ENCODE measurements at regions not wholly inside any gene's neighbourhood (a gene's known extent, or its start where the extent isn't known, plus 50 kb on each side); places are given as distances from the start of the nearest gene placed in this dataset.

DNA sequence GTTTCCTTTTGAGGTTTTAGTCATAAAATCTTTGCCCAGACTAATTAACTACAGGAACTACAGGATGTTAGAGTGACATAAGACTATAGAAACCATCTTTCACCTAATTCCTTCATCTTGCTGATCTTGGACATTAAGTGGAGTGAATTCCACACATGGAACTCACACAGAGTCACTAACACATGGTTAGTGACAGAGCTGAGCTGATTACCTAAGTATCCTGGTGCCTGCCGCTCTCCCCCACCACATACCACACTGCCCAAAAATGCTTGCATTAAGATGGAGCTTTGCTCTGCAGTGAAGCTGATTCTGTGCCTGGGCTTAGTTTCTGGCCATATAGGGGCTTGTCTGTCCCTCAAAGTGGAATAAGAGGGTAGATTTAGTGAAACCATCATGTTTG lies 332.9 kb upstream of the NT5C1B start:
- DNase-seq = no peak

DNA sequence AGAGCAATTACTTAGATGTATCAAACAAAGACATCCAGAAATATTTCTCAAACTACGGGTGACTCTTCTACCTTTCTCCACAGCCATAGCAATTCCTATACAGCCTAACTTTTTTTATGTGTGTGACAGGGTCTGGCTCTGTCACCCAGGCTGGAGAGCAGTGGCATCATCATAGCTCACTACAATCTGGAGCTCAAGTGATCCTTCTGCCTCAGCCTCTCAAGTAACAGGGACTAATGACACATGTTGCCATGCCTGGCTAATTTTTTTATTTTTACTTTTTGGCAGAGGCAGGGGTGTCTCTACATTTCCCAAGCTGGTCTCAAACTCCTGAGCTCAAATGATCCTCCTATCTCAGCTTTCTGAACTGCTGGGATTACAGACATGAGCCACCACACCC lies 328.9 kb upstream of the NT5C1B start:
- DNase-seq = no peak

DNA sequence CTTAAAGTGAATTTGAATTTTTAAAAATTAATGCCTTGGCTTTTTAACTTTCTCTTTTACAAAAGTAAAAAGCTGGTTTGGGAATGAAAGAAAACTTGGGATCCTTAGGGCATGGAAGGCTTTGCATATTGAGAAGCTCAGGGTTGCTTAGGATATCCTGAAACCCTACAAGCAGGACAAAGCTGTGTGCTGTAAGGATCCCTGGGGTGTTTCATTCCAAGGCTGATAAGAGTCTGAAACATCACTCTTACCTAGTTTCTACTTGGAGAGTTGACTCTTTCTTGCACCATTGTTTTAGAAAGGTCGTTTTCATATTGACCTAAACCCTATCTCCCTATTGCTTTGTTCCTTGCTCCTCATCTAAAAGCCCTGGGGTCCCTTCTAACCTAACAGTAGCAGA lies 325.9 kb upstream of the NT5C1B start:
- DNase-seq = no peak

DNA sequence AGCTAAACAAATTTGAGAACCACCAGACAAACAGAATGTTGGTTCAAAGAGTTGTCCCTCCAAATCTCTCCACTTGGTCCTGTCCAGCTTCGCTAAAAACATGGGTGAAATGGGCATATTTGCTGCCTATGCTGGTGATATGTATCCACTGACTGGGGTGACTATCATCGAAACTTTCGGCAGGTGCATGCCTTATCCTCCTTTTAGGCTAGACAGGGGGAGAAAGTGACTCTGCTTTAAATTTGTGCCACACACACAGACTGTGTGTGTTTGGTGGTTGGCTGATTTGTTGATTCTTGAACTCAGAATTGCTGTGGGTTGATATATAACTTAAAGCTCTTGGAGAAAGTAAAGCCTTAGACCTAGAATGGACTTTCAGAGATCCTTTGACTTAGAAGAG lies 324.1 kb upstream of the NT5C1B start:
- no peak for DNase-seq

DNA sequence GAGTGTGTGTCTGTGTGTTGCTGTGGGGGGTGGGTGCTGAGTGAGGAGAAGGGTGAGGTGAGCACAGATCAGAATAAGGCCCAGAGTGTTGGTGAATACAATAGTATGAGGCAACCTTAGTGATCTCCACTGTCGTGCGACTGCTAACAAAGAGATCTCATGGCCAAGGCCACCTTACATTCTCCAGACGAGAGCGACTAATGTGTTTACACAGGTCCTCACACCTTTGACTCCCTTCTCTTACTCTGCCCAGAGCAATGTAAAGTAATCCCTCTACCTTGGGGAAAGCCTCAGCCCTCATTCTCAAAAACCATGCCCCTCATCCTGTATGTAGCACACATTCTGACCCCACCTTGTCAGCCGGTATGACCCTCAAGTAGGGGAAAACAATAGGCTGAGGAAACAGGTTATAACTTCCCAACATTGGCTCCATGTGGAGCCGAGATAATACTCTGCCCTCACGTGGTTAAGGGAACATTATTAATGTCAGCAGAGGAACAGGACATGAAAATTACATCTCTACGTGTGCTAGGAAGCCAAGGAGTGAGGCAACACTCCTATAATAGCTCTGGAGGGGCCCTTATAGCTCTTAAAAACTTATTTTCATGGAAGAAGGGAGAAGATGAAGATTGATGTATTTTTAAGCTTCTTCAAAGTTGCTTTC lies 323.0 kb upstream of the NT5C1B start:
- DNase-seq = no peak

DNA sequence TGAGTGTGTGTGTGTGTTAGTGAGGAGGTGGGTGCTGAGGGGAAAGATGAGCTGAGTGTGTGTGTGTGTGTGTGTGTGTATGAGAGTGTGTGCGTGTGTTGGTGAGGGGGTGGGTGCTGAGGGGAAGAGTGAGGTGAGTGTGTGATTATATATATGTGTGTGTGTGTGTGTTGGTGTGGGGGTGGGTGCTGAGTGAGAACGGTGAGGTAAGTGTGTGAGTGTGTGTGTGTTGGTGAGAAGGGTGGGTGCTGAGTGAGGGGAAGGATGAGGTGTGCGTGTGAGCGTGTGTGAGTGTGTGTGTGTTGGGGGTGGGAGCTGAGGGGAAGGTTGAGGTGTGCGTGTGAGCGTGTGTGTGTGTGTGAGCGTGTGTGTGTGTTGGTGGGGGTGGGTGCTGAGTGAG lies 322.0 kb upstream of the NT5C1B start:
- no peak for DNase-seq

DNA sequence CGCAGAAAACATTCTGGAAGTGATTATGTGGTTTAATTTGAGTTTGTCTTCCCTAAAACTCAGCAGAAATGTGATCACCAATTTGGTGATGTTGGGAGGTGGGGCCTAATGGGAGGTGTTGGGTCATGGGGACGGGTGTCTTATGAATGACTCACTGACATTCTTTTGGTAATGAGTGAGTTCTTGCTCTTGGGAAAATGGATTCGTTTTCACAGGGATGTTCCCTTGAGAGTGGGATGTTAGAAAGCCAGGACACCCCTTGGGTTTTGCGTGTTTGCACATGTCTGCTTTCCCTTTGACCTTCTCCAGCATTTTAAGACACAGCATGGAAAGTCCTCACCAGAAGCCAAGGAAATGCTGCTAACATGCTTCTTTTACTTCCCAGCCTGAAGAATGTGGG lies 321.5 kb upstream of the NT5C1B start:
- DNase-seq = no peak

DNA sequence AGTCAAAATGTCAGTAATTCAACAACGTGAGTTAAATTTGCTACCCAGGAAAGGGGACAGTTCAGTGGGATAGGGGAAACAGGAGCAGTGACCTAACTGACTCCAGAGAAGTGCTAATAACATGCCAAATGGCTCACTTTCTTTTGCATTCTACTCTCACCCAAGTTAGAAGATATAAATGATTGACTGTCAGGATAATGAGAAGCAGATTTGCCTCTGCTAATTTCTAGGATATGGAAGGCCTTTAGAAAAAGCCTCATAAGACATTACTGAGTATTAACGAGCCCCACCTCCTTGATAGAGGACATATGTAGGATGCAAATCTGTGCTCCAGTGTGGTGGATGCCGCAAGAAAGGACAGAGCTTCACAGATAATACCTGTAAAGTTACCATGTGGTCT lies 318.6 kb upstream of the NT5C1B start:
- no peak for DNase-seq

DNA sequence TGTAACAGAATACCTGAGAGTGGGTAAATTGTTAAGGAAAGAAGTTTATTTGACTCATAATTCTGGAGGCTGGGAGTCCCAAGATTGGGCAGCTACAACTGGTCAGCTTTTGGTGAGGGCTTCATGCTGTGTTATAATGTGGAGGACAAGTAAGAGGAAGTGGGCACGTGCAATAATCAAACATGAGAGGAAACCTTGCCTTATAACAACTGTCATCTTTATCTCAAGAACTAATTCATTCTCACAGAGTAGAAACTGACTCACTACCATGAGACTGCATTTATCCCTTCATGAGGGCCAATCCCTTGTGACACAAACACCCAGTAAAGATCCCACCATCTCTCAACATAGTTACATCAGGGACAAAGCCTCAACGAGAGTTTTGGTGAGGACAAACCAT lies 318.1 kb upstream of the NT5C1B start:
- peak; percentile 1 for DNase-seq

DNA sequence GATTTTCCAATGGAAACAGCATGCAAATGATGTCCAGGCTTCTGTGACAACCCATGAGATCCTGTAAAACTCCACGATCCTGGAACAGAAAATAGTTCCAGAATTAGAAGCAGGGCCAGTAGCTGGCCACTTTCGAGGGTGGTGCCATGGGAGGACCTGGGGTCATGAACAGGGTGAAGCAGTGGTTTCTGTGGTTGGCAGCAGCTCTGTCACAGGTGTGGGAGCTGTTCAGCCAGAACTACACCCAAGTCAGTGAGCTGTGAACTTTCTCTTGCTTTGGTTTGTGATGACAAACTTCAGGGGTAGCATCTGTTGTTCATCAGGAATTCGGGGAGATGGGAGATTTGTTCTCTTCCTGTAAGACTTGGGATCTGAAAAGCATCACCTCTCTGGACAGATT lies 314.4 kb upstream of the NT5C1B start:
- no peak for DNase-seq

DNA sequence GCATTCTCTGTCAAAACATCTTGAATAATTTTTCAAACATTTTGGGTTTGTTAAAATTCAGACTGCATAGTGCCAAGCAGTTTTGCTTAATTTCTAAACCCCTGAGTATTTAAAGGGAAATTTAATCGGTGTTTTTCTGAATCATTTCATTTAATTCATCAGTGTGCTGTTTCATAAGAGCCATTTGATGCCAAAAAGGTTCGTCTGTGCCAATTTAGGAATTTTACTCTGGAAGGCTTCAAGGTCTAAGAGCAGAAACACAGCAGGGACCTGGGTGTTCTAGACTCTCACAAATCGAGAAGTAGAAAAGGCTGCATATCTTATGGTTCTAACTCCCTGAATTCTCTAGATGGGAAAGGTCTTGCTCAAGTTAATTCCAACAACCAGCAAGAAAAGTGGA lies 311.9 kb upstream of the NT5C1B start:
- no peak for DNase-seq

DNA sequence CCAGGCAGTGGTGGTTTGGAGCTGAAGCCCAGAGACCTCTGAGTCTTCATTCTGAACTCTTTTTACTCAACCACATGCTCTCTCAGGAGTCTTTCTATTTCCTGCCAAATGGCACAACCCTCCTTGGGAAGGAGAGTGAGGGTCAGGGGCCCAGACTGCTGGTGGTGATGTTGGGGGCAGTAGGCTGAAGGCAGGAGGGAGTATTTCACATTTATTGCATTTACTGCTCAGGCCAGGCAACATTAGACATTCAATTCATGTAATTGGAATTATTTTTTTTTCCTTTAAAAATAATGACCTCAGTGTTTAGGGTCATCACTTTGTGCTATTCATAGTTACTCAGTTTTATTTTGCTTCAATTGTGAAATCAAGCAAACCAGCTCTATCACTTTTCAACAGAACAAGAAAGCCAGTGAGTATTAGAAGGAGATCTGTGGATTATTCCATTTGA lies 311.3 kb upstream of the NT5C1B start:
- no peak for DNase-seq

DNA sequence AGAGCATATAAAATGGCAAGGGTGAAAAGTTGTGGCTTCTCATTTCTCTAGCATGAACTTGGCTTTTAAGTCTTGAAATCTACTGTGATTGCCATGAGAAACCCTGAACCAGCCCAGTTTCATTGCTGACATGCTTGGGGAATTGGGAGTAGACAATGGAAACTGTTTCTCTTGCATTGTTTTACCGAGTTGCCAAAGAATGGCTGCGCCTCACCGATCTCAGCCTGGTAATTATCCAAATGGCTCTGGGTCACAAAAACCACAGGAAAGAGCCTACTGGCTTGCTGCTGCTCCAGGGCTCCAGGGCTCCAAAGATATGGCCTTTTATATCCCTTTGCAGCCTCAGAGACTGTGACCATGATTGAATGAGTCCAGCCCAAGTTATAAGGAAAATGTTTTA lies 310.4 kb upstream of the NT5C1B start:
- no peak for DNase-seq

DNA sequence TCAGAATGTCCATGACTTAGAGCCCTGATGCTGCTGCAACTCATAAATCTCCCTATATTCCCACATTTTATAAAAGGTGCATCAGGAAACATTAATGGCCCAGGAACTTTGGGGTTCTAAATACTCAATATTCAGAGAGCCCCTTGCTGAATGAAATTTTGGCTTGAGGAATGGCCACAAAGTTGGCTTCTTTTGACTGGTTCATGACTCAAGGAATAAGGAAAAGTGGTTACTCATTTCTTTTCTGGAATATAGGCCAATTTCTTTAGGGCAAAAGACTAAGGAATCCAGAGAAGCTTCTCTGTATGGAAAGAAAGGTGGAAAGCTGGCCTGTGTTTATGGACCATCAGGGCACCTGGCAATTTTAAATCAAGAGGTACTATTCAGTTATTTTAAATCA lies 308.9 kb upstream of the NT5C1B start:
- DNase-seq = no peak

DNA sequence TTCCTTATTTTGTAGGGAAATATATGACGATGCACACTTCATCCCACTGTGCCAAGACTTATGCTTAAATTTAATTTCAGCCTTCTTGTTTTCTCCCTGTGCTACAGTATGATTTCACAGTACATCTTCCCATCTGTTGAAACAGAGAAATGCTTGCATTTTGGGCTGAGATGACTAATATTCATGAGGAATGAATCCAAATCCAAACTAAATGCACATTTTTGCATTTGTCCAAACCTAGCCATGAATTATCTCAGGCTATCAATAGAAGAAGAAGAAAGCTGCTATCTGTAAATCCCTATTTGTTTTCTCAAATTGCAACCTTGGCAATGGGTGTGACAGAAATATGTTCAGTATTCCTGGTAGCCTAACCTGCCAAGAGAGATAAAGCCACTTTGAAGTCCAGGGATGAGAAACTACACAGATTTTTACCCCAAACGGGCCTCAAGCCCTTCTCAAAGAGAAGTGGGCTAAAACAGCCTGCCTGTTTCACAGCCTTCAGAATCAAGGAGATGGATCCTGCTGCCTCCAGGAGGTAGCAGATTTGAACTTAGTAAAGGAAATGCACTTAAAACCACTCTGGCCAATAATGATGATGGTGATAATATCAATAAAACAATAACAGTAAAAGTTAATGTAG lies 306.9 kb upstream of the NT5C1B start:
- no peak for DNase-seq

DNA sequence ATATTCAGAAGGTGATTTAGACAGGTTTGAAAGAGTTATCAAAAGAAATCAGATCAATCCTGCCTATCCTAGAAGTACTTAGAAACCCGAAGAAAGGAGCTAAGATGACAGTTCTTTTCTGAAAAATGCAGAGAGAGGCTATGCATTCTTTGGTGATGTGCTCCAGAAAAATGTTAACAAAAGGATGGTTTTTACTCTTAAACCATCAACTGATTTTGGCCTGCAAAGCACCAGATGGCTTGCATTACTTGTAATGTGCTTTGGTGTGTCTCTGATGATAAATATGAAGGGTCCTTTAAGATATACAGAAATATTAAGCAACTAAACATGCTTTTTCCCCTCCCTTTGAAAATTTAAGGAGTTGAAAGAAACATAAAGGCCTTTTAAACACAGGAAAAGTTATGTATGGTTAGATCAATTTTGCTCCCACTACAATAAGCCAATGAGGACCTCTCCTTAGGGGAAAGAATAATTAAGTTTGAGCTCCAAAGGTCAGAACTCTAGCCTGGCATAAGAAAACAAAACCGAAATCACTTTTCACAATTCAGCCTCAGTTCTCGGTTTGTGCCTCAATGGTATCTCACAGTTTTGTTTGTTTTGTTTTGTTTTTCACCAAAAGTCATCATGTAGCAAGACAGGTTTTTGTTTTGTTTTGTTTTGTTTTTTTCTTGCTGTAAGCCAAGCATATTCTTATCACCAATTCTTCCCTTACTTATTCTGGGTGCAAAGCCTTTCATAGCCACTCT lies 302.4 kb upstream of the NT5C1B start:
- DNase-seq = no peak

DNA sequence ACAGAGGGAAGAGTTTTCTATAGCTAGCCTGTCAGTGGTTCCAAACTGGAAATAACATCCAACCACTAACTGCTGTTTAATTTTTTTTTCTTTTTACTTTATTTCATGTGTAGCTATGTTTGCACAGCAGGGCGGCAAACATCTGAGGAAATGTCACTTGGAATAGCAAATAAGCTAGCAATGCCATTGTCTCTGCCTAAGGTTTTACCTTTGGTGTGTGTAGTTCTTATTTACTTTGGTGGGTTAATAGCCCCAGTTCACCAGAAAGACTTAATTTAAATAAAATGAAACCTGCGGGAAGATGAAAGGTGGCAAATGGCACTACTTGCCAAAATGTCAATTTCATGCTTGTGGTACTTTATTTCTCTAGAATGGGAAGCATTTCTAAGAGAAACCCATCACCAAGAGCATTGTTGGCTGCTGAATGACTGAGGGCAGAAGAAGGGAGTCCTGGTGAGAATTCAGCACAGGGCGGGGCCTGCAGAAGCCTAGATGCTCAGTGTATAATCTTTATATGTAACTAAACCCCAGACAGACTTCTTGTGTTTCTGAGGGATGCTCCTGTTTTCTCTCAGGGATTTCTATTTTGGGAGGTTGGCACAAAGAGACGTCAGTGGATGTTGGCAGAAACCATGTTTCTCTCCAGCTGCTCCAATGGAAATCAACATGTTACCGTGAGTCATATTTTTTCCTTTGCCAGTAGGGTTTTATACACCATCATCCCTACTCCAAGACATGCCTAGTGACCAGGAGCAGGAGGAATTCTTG lies 300.4 kb upstream of the NT5C1B start:
- no peak for DNase-seq

DNA sequence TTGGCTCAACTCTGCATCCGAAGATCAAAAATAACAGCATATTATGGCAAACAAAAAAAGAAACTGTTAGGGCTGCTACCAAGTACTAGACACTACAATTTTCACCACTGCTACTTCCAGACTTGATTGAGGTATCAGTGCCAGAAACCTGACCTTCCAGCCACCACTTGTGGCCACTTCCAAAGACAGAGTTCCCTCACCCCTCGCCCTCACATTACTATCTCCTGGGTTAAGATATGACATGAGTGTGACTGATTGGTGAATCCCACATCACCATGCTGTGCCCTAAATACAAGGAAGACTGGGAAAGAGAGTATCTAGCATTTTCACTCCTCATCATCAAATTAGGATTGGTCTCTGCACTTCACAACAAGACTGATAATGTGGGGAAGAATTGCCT lies 296.1 kb upstream of the NT5C1B start:
- DNase-seq = no peak

DNA sequence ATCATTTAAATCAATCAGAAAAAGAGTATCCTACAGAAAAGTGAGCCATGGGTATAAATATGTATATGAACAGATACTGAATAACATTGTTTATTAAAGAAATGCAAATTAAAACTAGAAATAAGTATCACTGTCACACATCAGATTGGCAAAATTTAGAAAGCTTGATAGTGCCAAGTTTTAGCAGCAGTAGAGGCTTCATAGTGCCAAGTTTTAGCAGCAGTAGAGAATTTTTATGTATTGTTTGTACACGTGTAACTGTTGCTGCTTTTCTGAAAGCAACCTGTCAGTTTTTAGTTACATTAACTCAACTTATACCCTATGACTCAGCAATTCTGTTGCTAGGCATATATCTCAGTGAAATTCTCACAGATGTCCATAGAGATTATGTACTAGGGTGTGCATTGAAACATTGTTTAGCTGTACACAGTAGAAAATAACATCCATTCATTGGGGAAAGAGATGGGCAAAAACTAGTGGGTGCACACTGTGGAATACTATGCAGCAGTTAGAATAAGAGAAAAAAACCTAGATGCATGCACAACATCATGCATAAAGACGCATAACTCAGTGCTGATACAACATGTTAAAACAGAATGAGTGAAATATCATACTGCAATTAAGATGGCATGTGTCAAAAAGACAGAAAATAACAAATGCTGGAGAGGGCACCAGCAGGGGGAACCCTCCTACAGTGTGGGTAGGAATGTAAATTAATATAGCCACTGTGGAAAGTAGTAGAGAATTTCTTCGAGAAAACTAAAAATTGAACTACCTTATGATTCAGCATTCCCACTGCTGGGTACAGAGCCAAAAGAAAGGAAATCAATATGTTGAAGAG lies 294.5 kb upstream of the NT5C1B start:
- peak; percentile 12 for DNase-seq

DNA sequence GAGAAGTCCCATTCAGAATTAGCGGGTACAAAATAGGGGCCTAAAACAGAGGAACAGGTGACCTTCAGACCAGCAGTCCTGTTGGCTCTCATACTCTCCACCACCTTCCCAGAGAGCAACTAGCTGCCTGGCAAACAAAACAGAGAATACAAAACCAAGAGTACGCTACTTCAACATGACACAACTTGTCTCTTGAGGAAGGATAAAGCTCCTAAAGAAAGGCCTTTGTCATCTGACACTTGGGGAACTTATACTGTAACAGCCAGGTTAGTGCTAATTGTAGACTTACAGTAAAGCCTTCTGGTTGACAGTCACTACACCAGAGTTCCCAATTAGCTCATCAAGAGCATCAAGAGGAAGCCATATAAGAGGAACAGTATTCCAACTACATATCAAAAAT lies 282.1 kb upstream of the NT5C1B start:
- no peak for DNase-seq

DNA sequence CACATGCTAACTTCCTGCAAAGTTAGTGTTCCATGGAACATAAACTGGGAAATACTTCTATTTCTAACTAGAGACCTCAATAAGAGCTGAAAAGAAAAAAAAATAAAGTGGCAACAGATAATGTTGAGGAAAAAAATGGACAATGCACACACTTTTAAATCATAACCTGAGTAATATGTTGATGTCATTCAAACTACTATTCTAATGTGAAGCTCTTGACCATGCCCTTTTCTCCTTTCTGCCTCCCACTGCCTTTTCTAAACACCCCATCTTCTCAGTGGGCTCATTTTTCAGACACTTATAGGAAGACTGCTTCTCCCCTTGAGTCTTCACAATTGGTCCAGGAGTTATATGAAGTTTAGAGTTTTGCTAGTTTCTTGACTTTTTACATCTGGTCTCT lies 280.9 kb upstream of the NT5C1B start:
- DNase-seq = no peak

DNA sequence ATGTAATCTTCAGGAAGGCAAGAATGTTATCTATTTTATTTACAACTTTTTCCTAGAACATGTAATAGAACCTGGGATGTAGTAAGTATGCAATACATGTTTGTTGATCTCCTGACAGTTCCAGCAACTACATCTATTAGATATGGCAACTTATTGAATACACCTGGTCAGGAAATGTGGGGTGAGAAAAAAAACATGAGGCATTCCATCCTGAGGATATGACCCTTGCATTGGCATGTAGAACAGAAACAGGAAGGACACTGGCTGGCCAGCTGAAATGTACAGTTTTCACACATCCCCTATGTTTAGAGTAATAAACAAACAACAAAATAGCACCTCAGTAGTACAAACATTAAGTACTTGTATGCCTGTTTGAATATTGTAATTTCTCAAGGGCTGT lies 272.6 kb upstream of the NT5C1B start:
- DNase-seq = no peak

DNA sequence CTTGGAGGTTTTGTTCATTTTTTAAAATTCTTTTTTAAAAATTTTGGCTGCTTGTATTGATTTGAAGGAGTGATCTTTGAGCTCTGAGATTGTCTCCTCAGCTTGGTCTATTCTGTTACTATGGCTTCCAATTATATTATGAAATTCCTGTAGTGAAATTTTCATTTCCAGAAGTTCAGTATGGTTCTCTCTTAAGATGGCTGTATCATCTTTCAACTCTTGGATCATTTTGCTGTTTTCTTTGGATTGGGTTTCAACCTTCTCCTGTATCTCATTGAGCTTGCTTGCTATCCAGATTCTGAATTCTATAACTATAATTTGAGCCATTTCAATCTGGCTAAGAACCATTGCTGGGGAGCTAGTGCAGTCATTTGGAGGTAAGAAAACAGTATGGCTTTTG lies 270.8 kb upstream of the NT5C1B start:
- no peak for DNase-seq

Data from hematopoietic multipotent progenitor cell treated with erythropoietin and hydrocortisone succinate and interleukin-3 and kit ligand, for 4 days (in vitro differentiated cells).